ENCODE measurements at regions not wholly inside any gene's neighbourhood (a gene's known extent, or its start where the extent isn't known, plus 50 kb on each side); places are given as distances from the start of the nearest gene placed in this dataset.

GRCh38 chr3:146702237-146702636 lies 97.1 kb upstream of the PLSCR5 start:
- TF ChIP-seq CTCF (IDR thresholded peaks at IDR 0.05) (no peak), POLR2A (IDR thresholded peaks at IDR 0.05) (no peak)

All from Peyer's patch (tissue), 4 donors.